ENCODE measurements at regions not wholly inside any gene's neighbourhood (a gene's known extent, or its start where the extent isn't known, plus 50 kb on each side); places are given as distances from the start of the nearest gene placed in this dataset.
A peak's percentile ranks its signal among the peaks of the same experiment; 100 is the strongest.

DNA sequence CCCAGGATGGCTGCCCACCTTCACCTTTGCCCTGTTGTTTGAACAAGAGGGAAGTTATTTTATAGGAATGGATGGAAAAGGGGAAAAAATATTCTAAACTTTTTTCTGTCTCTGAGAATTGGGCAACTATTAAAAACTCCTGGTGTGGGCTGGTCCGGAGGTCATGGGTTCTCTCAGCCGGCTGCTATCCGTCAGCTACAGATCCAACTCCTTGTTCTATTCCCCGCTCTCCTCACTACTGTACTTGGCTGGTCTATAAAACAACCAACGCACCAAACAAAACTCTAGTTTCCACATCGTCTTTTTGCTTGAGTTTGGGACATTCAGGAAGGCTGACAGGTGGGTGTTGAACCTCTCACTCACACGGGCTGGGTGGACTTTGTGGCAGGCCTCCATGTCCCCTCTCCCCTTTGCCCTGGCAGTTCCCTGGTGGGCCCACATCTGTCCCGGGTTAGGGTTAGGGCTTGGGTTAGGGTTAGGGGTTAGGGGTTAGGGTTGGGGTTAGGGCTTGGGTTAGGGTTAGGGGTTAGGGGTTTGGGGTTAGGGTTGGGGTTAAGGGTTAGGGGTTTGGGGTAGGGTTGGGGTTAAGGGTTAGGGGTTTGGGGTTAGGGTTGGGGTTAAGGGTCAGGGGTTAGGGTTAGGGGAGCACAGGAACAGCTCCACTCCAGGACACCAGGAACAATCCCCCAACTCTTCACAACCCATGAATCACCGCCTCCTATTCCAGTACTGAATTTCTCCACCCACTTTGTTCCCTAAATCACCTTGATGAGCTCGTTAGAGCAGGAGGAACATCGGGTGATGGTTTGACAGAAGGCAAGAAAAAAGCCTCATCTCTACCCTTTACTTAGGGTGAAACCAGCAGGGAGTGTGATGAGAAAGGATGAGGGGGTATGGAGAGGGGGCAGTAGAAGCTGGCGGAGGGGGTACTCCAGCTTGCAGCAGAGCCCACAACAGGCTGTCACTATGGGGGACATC lies 302.1 kb upstream of the IRX4 start:
- DNase-seq: no peak
- TF ChIP-seq, protein P1, sequence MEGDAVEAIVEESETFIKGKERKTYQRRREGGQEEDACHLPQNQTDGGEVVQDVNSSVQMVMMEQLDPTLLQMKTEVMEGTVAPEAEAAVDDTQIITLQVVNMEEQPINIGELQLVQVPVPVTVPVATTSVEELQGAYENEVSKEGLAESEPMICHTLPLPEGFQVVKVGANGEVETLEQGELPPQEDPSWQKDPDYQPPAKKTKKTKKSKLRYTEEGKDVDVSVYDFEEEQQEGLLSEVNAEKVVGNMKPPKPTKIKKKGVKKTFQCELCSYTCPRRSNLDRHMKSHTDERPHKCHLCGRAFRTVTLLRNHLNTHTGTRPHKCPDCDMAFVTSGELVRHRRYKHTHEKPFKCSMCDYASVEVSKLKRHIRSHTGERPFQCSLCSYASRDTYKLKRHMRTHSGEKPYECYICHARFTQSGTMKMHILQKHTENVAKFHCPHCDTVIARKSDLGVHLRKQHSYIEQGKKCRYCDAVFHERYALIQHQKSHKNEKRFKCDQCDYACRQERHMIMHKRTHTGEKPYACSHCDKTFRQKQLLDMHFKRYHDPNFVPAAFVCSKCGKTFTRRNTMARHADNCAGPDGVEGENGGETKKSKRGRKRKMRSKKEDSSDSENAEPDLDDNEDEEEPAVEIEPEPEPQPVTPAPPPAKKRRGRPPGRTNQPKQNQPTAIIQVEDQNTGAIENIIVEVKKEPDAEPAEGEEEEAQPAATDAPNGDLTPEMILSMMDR (IDR thresholded peaks at IDR 0.05 in 8 of 11, conservative IDR thresholded peaks at IDR 0.05 in 3 of 11): no peak
- TF ChIP-seq POLR2A (IDR thresholded peaks at IDR 0.05) (no peak), POLR2AphosphoS5 (IDR thresholded peaks at IDR 0.05) (no peak)
- Histone ChIP-seq H3K4me3 (no peak overlapping the region), H3K9me3 (no peaks in the 10 kb centered on the region), H3K36me3 (no peaks in the 10 kb centered on the region), H3K27me3 (replicated peaks in 1 of 7) (no peaks in the 10 kb centered on the region), H3K27ac (peak overlapping the region; percentile 39 to 83 (median 74)), H3K4me1 (peaks cover 0 to 14% (median 2%) of the 10 kb centered on the region in 6 donors)
- intact Hi-C loops (cut with DNase I; ENCODE audit: low total_unique reads): no loop called here
- WGBS, 5 donors: 71 to 84% (median 76%) methylated on average over 12 of the region's 12 CpGs

DNA sequence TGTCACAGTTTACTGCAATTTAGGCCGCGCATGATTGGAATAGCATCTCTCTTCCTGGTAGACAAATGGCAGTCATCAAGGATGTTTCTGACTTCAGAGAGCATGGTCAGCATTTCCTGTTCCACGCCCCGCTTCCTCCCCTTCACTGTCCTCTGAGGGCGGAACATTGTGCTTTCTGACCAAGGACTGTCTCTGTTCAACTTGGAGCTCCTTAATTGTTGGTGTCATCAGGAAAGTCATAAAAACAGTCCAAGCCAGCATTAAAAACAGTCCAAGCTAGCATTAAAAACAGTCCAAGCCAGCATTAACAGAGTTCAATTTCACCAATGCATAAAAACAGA lies 301.3 kb upstream of the IRX4 start:
- Histone ChIP-seq H3K27ac (peak overlapping the region; percentile 39 to 83 (median 74)), H3K4me1 (peaks cover 0 to 14% (median 2%) of the 10 kb centered on the region in 6 donors)

DNA sequence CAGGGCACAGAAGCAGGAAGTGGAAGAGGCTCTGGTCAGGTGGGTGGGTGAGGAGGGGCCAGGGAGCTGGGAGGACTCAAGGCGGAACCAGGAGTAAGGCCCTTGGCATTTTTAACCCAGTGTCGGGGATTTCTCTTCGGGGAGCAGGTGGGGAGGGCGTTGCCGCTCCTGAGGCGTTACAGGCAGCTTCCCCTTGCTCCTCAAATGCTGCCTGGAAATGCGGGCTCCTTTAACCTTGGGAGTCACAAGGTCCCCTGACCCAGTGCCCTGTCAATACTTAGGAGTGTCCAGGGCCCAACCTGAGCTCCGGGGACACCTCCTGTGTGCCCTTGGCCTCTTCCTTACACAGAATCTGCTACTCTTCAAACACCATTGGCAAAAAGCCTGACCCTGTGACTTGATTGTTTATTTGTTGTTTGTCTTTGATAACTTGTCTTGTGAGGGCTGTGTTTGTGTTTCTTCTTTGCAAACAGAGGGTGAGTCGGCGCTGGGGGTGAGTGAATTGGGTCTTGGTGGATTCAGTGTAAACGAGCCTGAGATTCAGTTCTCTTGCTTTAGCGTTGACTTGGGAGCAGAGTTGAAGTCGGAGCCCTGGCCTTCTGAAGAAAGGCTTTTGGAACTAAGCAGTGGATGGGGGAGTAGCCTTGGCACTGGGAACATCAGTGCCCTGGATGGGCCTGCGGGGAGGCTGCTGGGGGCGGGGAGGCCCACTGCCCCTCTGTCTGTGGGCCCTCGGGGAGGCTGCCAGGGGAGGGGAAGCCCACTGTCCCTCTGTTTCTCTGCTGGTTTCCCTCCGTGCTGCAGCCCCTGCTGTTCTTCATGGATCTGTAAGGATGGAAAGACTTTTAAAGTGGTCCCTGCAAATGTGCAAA lies 300.7 kb upstream of the IRX4 start:
- H3K36me3 ChIP-seq: no peaks in the 10 kb centered on the region
- DNase-seq: peak; percentile 27
- WGBS, 5 donors: 60 to 68% (median 64%) methylated on average over 17 of the region's 17 CpGs
- peaks cover 0 to 14% (median 2%) of the 10 kb centered on the region in 6 donors for H3K4me1 ChIP-seq
- intact Hi-C loops (cut with DNase I; ENCODE audit: low total_unique reads): no loop called here
- peak overlapping the region in 7 of 8 donors; percentile 39 to 83 (median 75) for H3K27ac ChIP-seq
- no peak for TF ChIP-seq POLR2A (IDR thresholded peaks at IDR 0.05)
- no peak for TF ChIP-seq POLR2AphosphoS5 (IDR thresholded peaks at IDR 0.05)
- TF ChIP-seq, protein P1 (IDR thresholded peaks at IDR 0.05 in 8 of 11, conservative IDR thresholded peaks at IDR 0.05 in 3 of 11): no peak
- no peaks in the 10 kb centered on the region for H3K27me3 ChIP-seq (replicated peaks in 1 of 7)
- H3K9me3 ChIP-seq: no peaks in the 10 kb centered on the region
- H3K4me3 ChIP-seq: no peak overlapping the region

More for the DNA sequence above, 301.3 kb upstream of the IRX4 start:
- intact Hi-C loops (cut with DNase I; ENCODE audit: low total_unique reads): no loop called here
- Histone ChIP-seq H3K36me3 (no peaks in the 10 kb centered on the region), H3K27me3 (replicated peaks in 1 of 7) (no peaks in the 10 kb centered on the region), H3K4me3 (no peak overlapping the region), H3K9me3 (no peaks in the 10 kb centered on the region)
- TF ChIP-seq, protein P1 (IDR thresholded peaks at IDR 0.05 in 8 of 11, conservative IDR thresholded peaks at IDR 0.05 in 3 of 11): no peak
- no peak for TF ChIP-seq POLR2A (IDR thresholded peaks at IDR 0.05)
- TF ChIP-seq POLR2AphosphoS5 (IDR thresholded peaks at IDR 0.05): peak in 1 of 3 donors; percentile 69
- 13 to 41% (median 23%) methylated on average over 3 to 5 of the region's 5 CpGs for WGBS, 5 donors
- DNase-seq: no peak

Measured in spleen (tissue), 11 donors.